ENCODE measurements at regions not wholly inside any gene's neighbourhood (a gene's known extent, or its start where the extent isn't known, plus 50 kb on each side); places are given as distances from the start of the nearest gene placed in this dataset.
"Not testable (repeated sequence)": the region's sequence is repeated elsewhere in the genome, so short reads cannot be mapped to it uniquely, and the experiment has no call there.

GRCh38 chr5:119750887-119751733 lies 121.8 kb downstream of the FAM170A start:
- DNase-seq (ENCODE audit: low spot score in 2 of 2) = no peak
- intact Hi-C loops (cut with DNase I; ENCODE audit: low total_unique reads) = no loop called here
- TF ChIP-seq CTCF (IDR thresholded peaks at IDR 0.05) (no peak), POLR2A (IDR thresholded peaks at IDR 0.05) (no peak)
- no peak overlapping the region for H3K4me3 ChIP-seq (ENCODE audit: low read depth, poor library complexity, severe bottlenecking)
- 93 to 94% methylated on average over 24 of the region's 24 CpGs for WGBS, 2 donors

GRCh38 chr5:119751734-119752094 lies 122.4 kb downstream of the FAM170A start:
- TF ChIP-seq CTCF (IDR thresholded peaks at IDR 0.05) (no peak), POLR2A (IDR thresholded peaks at IDR 0.05) (no peak)
- H3K4me3 ChIP-seq (ENCODE audit: low read depth, poor library complexity, severe bottlenecking) = no peak overlapping the region
- WGBS, 2 donors = 73 to 94% methylated on average over 6 of the region's 6 CpGs
- no peak for DNase-seq (ENCODE audit: low spot score in 2 of 2)
- intact Hi-C loops (cut with DNase I; ENCODE audit: low total_unique reads) = no loop called here

GRCh38 chr5:119752921-119753886 lies 123.8 kb downstream of the FAM170A start:
- DNase-seq (ENCODE audit: low spot score in 2 of 2) = no peak
- TF ChIP-seq POLR2A (IDR thresholded peaks at IDR 0.05) (no peak), CTCF (IDR thresholded peaks at IDR 0.05) (no peak)
- 87 to 88% methylated on average over 8 of the region's 8 CpGs for WGBS, 2 donors
- intact Hi-C loops (cut with DNase I; ENCODE audit: low total_unique reads) = no loop called here
- no peak overlapping the region for H3K4me3 ChIP-seq (ENCODE audit: low read depth, poor library complexity, severe bottlenecking)

- DNase-seq (ENCODE audit: low spot score in 2 of 2); intact Hi-C loops (cut with DNase I; ENCODE audit: low total_unique reads); H3K4me3 ChIP-seq (ENCODE audit: low read depth, poor library complexity, severe bottlenecking): not testable (repeated sequence)
- 72 to 90% methylated on average over 7 of the region's 7 CpGs for WGBS, 2 donors
These were observed 125.5 kb downstream of the FAM170A start for GRCh38 chr5:119754825-119755224.

- DNase-seq (ENCODE audit: low spot score in 2 of 2) = no peak
- TF ChIP-seq POLR2A (IDR thresholded peaks at IDR 0.05) (no peak), CTCF (IDR thresholded peaks at IDR 0.05) (no peak)
- WGBS, 2 donors = 57 to 84% methylated on average over 2 of the region's 2 CpGs
- intact Hi-C loops (cut with DNase I; ENCODE audit: low total_unique reads) = no loop called here
- no peak overlapping the region for H3K4me3 ChIP-seq (ENCODE audit: low read depth, poor library complexity, severe bottlenecking)
These were observed 127.9 kb downstream of the FAM170A start for GRCh38 chr5:119757276-119757675.

- intact Hi-C loops (cut with DNase I; ENCODE audit: low total_unique reads); DNase-seq (ENCODE audit: low spot score in 2 of 2); H3K4me3 ChIP-seq (ENCODE audit: low read depth, poor library complexity, severe bottlenecking): not testable (repeated sequence)
- WGBS, 2 donors = 68 to 81% methylated on average over 11 of the region's 11 CpGs
These were observed 140.6 kb downstream of the FAM170A start for GRCh38 chr5:119769695-119770693.

GRCh38 chr5:119780145-119780544 lies 150.8 kb downstream of the FAM170A start:
- WGBS, 2 donors = 84 to 92% methylated on average over 15 of the region's 15 CpGs
- intact Hi-C loops (cut with DNase I; ENCODE audit: low total_unique reads); DNase-seq (ENCODE audit: low spot score in 2 of 2); H3K4me3 ChIP-seq (ENCODE audit: low read depth, poor library complexity, severe bottlenecking): not testable (repeated sequence)
